Endothelial cell of umbilical vein (primary cell): ENCODE measurements at regions not wholly inside any gene's neighbourhood (a gene's known extent, or its start where the extent isn't known, plus 50 kb on each side); places are given as distances from the start of the nearest gene placed in this dataset.

Experiments used
- BruUV-seq: library from RNA; stranded (reverse); fragments of 400-500 nt; replicated peaks from 2 replicates; lab custom pipeline; 2021; lab: Mats Ljungman, UMichigan
- CTCF ChIA-PET: fragments of 300-600, 350-600 bp; sonication (Branson Sonifier 250); formaldehyde crosslinking; loops from one replicate; lab custom pipeline; 2021; ENCODE audit warnings: antibody characterized with exemption, inconsistent platforms; lab: Charles Lee
- POLR2A ChIA-PET: fragments of 300-600, 350-600 bp; sonication (Branson Sonifier 250); formaldehyde crosslinking; loops from one replicate; lab custom pipeline; 2021; ENCODE audit warnings: antibody characterized with exemption, inconsistent platforms; lab: Charles Lee
- DNase-seq: peaks from one replicate; pipeline ENCODE4 v3.0.0-alpha.2; 2011; ENCODE audit warnings: low read depth, low spot score
- FAIRE-seq: peaks from 2 replicates; lab custom pipeline; 2011; peaks lifted over from hg19 to GRCh38; lab: Jason Lieb, UNC
- H2AFZ ChIP-seq: 2 replicates; pipeline ENCODE4 v1.6.0; 2012; ENCODE audit warnings: low read depth, low read length, control low read depth, inconsistent platforms
- H3K27ac ChIP-seq: 2 replicates; pipeline ENCODE4 v1.5.1; 2011; ENCODE audit warnings: low read depth, mild to moderate bottlenecking, control low read depth, low read length, moderate library complexity; ENCODE audit not compliant: insufficient read depth
- H3K27me3 ChIP-seq, 2 experiments: 2 replicates each; pipeline versions ENCODE4 v1.6.0 to v1.6.1; 2011; ENCODE audit warnings: low read length in 2 of 2, mixed read lengths in 1 of 2; ENCODE audit not compliant: control insufficient read depth in 2 of 2, insufficient read depth in 2 of 2
- H3K36me3 ChIP-seq, 2 experiments: 2 replicates in 1 of 2; 3 replicates in 1 of 2; pipeline ENCODE4 v1.5.1; 2011; ENCODE audit warnings: low read length in 2 of 2, mild to moderate bottlenecking in 1 of 2, moderate library complexity in 1 of 2; ENCODE audit not compliant: control insufficient read depth in 2 of 2, insufficient read depth in 2 of 2; ENCODE audit errors: extremely low read depth in 1 of 2
- H3K4me1 ChIP-seq: 3 replicates; pipeline ENCODE4 v1.5.1; 2011; ENCODE audit warnings: mild to moderate bottlenecking, low read length; ENCODE audit not compliant: control insufficient read depth, insufficient read depth; ENCODE audit errors: extremely low read depth
- H3K4me2 ChIP-seq: 2 replicates; pipeline ENCODE4 v1.6.1; 2011; ENCODE audit warnings: low read length, control low read depth, mixed read lengths; ENCODE audit not compliant: insufficient read depth
- H3K4me3 ChIP-seq, 3 experiments: fragments of 200-600 bp in 1 of 3; sonication (generic), shearing (Covaris generic) in 1 of 3; replicated peaks in 1 of 3; 2 replicates each; pipeline ENCODE4 v1.5.1; 2011 to 2016; ENCODE audit warnings: control low read depth in 3 of 3, low read length in 3 of 3, mild to moderate bottlenecking in 2 of 3, inconsistent platforms in 1 of 3, low read depth in 1 of 3, moderate library complexity in 1 of 3; ENCODE audit not compliant: insufficient read depth in 1 of 3
- H3K79me2 ChIP-seq: 2 replicates; pipeline ENCODE4 v1.6.0; 2012; ENCODE audit warnings: low read length, inconsistent platforms; ENCODE audit not compliant: control insufficient read depth, insufficient read depth
- H3K9ac ChIP-seq: replicated peaks from 2 replicates; pipeline ENCODE3; 2011; ENCODE audit warnings: low read length, control low read depth; ENCODE audit not compliant: insufficient read depth; ENCODE audit errors: extremely low read depth
- H3K9me1 ChIP-seq: replicated peaks from 3 replicates; pipeline ENCODE4 v1.6.0; 2011; ENCODE audit warnings: mild to moderate bottlenecking, low read length; ENCODE audit not compliant: control insufficient read depth, insufficient read depth; ENCODE audit errors: extremely low read depth
- H3K9me3 ChIP-seq: replicated peaks from 2 replicates; pipeline ENCODE4 v1.5.1; 2012; ENCODE audit warnings: low read length, inconsistent platforms; ENCODE audit not compliant: control insufficient read depth, insufficient read depth
- H4K20me1 ChIP-seq: replicated peaks from 2 replicates; pipeline ENCODE3; 2011; ENCODE audit warnings: mild to moderate bottlenecking, low read length; ENCODE audit not compliant: control insufficient read depth, insufficient read depth; ENCODE audit errors: extremely low read depth
- CTCF ChIP-seq, 2 donors: IDR thresholded peaks; 1 replicate in 1 of 2; 2 replicates in 1 of 2; pipeline ENCODE4 v1.5.1; 2011; ENCODE audit warnings: low read length in 2 of 2, mild to moderate bottlenecking in 2 of 2, moderate library complexity in 2 of 2, control low read depth in 1 of 2, inconsistent platforms in 1 of 2, low read depth in 1 of 2; ENCODE audit not compliant: insufficient read depth in 1 of 2; ENCODE audit errors: extremely low read depth in 1 of 2
- EZH2 ChIP-seq: IDR thresholded peaks from 2 replicates; pipeline ENCODE4 v1.6.1; 2012; ENCODE audit warnings: borderline replicate concordance, low read depth, mild to moderate bottlenecking, moderate library complexity, low read length, inconsistent platforms; ENCODE audit not compliant: severe bottlenecking
- FOS ChIP-seq: IDR thresholded peaks from 2 replicates; pipeline ENCODE4 v1.6.1; 2011; ENCODE audit warnings: mild to moderate bottlenecking, low read length, moderate library complexity, borderline replicate concordance; ENCODE audit not compliant: insufficient read depth
- GATA2 ChIP-seq: IDR thresholded peaks from 2 replicates; pipeline ENCODE4 v1.7.0; 2011; ENCODE audit warnings: low read depth, mild to moderate bottlenecking, moderate library complexity, mixed read lengths, low read length; ENCODE audit not compliant: insufficient read length, insufficient read depth
- JUN ChIP-seq: IDR thresholded peaks from 2 replicates; pipeline ENCODE4 v1.6.1; 2011; ENCODE audit warnings: borderline replicate concordance, low read depth; ENCODE audit not compliant: insufficient read length, insufficient read depth
- MYC ChIP-seq: IDR thresholded peaks from one replicate; pipeline ENCODE4 v1.6.1; 2011; ENCODE audit warnings: mild to moderate bottlenecking, low read depth, low read length
- POLR2A ChIP-seq: IDR thresholded peaks from 2 replicates; pipeline ENCODE4 v1.6.1; 2012; ENCODE audit warnings: low read depth, mild to moderate bottlenecking, control low read depth, low read length
- POLR2AphosphoS5 ChIP-seq: IDR thresholded peaks from 2 replicates; pipeline ENCODE4 v1.6.1; 2012; ENCODE audit warnings: low read depth, mild to moderate bottlenecking, control low read depth, low read length, moderate library complexity; ENCODE audit not compliant: insufficient read depth
- dilution Hi-C: fragments of 300-500 bp; cut with MboI; formaldehyde crosslinking; loops from one replicate; pipeline ENCODE4 v1.15.0; 2019; ENCODE audit warnings: low sequenced_read_pairs; ENCODE audit not compliant: extremely low pct_ligation_motif_present
- intact Hi-C: fragments of 100-400 bp; cut with micrococcal nuclease; formaldehyde crosslinking; loops from one replicate; pipeline ENCODE4 v1.10.0; 2022
- TF ChIP-seq, protein P1 (sequence below): IDR thresholded peaks from 2 replicates; pipeline ENCODE4 v1.6.1; 2011; ENCODE audit not compliant: insufficient read depth, insufficient read length

DNA sequence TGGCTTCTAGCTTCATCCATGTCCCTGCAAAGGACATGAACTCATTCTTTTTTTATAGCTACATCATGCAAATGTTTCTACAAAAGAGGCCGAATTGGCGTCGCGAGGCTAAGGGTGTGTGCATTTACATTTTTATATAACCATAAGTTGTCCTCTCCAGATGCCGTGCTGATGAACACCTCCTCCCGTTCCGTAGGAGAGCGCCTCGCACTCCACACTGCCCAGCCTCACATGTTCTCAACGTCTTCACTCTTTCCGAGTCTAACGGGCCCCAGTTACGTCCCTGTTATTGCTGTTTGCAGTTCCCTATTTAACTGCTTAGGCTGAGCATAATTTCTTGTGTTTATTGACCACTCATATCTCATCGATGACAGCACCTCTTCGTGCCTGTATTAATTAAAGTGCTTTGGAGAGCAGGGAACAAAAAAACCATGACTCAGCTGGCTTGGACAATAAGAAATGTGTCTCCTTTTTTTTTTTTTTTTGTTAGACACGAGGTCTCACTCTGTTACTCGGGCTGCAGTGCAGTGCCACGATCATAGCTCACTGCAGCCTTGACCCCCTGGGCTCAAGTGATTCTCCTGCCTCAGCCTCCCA lies 113.5 kb upstream of the SDK1 start:
- DNase-seq (no peak), FAIRE-seq (no peak)
- Histone ChIP-seq H3K9me3 (no peaks in the 10 kb centered on the region), H3K79me2 (no peaks in the 10 kb centered on the region), H3K27me3 (no peaks in the 10 kb centered on the region), H3K9me1 (no peaks in the 10 kb centered on the region), H4K20me1 (no peaks in the 10 kb centered on the region), H3K27ac (no peak overlapping the region), H3K9ac (no peak overlapping the region), H3K4me1 (no peaks in the 10 kb centered on the region), H2AFZ (no peak overlapping the region), H3K36me3 (no peaks in the 10 kb centered on the region), H3K4me2 (no peak overlapping the region), H3K4me3 (no peak overlapping the region)
- no TSS peak for BruUV-seq
- POLR2A ChIA-PET, result no interaction called here
- intact Hi-C loops, result no loop called here
- CTCF ChIA-PET, result no interaction called here
- TF ChIP-seq GATA2 (no peak), EZH2 (no peak), FOS (no peak), POLR2AphosphoS5 (no peak), MYC (no peak), JUN (no peak), CTCF (IDR thresholded peaks at IDR 0.05; ENCODE audit: extremely low read depth in 1 of 2, insufficient read depth in 1 of 2, low read depth in 1 of 2, low read length in 2 of 2) (no peak), POLR2A (no peak)
- TF ChIP-seq, protein P1, sequence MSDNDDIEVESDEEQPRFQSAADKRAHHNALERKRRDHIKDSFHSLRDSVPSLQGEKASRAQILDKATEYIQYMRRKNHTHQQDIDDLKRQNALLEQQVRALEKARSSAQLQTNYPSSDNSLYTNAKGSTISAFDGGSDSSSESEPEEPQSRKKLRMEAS, result no peak
- dilution Hi-C loops, result no loop called here
